ENCODE measurements at regions not wholly inside any gene's neighbourhood (a gene's known extent, or its start where the extent isn't known, plus 50 kb on each side); places are given as distances from the start of the nearest gene placed in this dataset.

- DNase-seq, result no peak
- Histone ChIP-seq H3K9me3 (no peaks in the 10 kb centered on the region), H3K4me1 (ENCODE audit: insufficient read depth) (no peaks in the 10 kb centered on the region), H3K4me3 (no peak overlapping the region), H3K36me3 (no peaks in the 10 kb centered on the region), H3K27ac (no peak overlapping the region), H3K27me3 (no peaks in the 10 kb centered on the region)
- TF ChIP-seq EP300 (IDR thresholded peaks at IDR 0.05) (no peak), POLR2A (IDR thresholded peaks at IDR 0.05) (no peak), CTCF (IDR thresholded peaks at IDR 0.05) (no peak)
- intact Hi-C loops (cut with DNase I), result no loop called here
- WGBS, 3 donors, result 79 to 83% (median 82%) methylated on average over 3 of the region's 3 CpGs
These were observed 132.5 kb downstream of the RWDD3 start for GRCh38 chr1:95366498-95366897.

GRCh38 chr1:95368178-95368577, 134.2 kb downstream of the RWDD3 start:
- H3K4me1 ChIP-seq (ENCODE audit: insufficient read depth), result no peaks in the 10 kb centered on the region
- 28 to 32% (median 31%) methylated on average over 4 of the region's 4 CpGs for WGBS, 3 donors
- DNase-seq, result no peak
- intact Hi-C loops (cut with DNase I), result no loop called here
- H3K4me3 ChIP-seq, result no peak overlapping the region
- H3K9me3 ChIP-seq, result no peaks in the 10 kb centered on the region
- no peak for TF ChIP-seq CTCF (IDR thresholded peaks at IDR 0.05)
- TF ChIP-seq POLR2A (IDR thresholded peaks at IDR 0.05), result no peak
- no peak for TF ChIP-seq EP300 (IDR thresholded peaks at IDR 0.05)
- no peaks in the 10 kb centered on the region for H3K27me3 ChIP-seq
- no peaks in the 10 kb centered on the region for H3K36me3 ChIP-seq
- no peak overlapping the region for H3K27ac ChIP-seq

- Histone ChIP-seq H3K27me3 (no peaks in the 10 kb centered on the region), H3K4me1 (ENCODE audit: insufficient read depth) (no peaks in the 10 kb centered on the region), H3K4me3 (no peak overlapping the region), H3K9me3 (no peaks in the 10 kb centered on the region), H3K36me3 (no peaks in the 10 kb centered on the region), H3K27ac (no peak overlapping the region)
- intact Hi-C loops (cut with DNase I), result no loop called here
- no peak for DNase-seq
- WGBS, 3 donors, result 49 to 58% (median 54%) methylated on average over 7 of the region's 7 CpGs
- TF ChIP-seq CTCF (IDR thresholded peaks at IDR 0.05), result no peak
- TF ChIP-seq POLR2A (IDR thresholded peaks at IDR 0.05), result no peak
- TF ChIP-seq EP300 (IDR thresholded peaks at IDR 0.05), result no peak
These were observed 136.1 kb downstream of the RWDD3 start for GRCh38 chr1:95369985-95370690.

- WGBS, 3 donors, result 43 to 47% (median 45%) methylated on average over 13 of the region's 13 CpGs
- no peaks in the 10 kb centered on the region for H3K36me3 ChIP-seq
- TF ChIP-seq CTCF (IDR thresholded peaks at IDR 0.05), result no peak
- no peak overlapping the region for H3K4me3 ChIP-seq
- H3K9me3 ChIP-seq, result no peaks in the 10 kb centered on the region
- intact Hi-C loops (cut with DNase I), result no loop called here
- no peaks in the 10 kb centered on the region for H3K4me1 ChIP-seq (ENCODE audit: insufficient read depth)
- H3K27ac ChIP-seq, result no peak overlapping the region
- no peak for DNase-seq
- no peaks in the 10 kb centered on the region for H3K27me3 ChIP-seq
These were observed 136.9 kb downstream of the RWDD3 start for GRCh38 chr1:95370691-95371562.
